ENCODE measurements at regions not wholly inside any gene's neighbourhood (a gene's known extent, or its start where the extent isn't known, plus 50 kb on each side); places are given as distances from the start of the nearest gene placed in this dataset.

GRCh38 chr2:6203291-6203959 lies 511.2 kb downstream of the SOX11 start:
- no peak for DNase-seq (ENCODE audit: low spot score)

GRCh38 chr2:6206882-6207281 lies 514.7 kb downstream of the SOX11 start:
- no peak for DNase-seq (ENCODE audit: low spot score)

DNA sequence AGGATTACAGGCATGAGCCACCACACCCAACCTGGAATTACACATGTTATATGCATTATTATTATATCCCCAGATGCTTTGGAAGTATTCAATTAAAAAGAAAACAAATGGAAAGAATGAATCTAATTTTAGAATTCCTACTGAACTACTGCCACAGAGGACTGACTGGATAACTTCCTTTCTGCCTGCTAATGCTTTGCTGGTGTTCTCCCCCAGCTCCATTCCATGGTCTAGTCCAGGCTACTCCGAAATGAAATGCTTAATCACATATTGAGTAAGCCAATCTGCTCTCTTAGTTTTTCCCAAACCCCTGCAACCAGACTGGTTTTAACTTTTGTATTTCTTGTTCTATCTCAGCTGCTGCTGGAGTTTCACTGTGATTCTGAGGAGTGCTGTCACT lies 519.1 kb downstream of the SOX11 start:
- DNase-seq (ENCODE audit: low spot score), result no peak

DNA sequence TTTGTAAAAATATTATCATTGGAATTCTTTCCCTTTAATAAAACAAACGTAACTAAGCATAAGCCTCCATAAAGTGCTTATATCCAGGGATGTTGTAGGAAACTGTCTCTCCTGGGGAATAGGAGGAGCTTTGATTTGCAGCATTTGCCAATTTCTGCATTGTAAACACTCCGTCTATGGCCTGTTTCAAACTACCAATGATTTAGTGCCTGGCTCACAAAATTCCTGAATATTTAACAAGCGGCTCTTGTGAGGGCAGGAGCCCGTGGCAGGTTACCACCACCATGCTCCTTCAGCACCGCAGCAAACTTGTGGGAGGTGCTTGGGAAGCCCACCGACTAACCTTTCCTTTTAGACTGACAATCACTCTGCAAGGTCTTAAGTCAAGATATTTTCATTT lies 520.3 kb downstream of the SOX11 start:
- DNase-seq (ENCODE audit: low spot score), result no peak

- DNase-seq (ENCODE audit: low spot score), result no peak
Observed at GRCh38 chr2:6213056-6213780, 521.0 kb downstream of the SOX11 start.

DNA sequence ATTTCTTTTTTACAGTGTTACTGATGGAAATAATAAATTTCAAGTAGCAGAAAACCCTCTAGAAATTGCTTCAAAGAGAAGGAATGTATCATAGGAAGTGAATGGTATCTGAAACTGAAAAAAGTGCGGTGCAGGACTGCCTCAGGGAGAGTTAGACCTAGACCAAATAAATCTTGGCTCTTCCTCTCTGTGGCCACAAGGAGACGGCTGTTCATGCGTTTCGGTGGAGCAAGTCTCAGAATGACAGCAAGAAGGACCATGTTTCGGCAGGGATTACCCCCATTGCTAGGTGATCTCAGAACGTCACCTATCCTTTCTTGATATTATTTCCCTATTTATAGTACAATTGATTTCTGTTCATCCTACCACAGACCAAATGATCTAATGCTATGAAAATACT lies 522.3 kb downstream of the SOX11 start:
- DNase-seq (ENCODE audit: low spot score), result peak; percentile 23

- no peak for DNase-seq (ENCODE audit: low spot score)
Observed at GRCh38 chr2:6215053-6215452, 522.9 kb downstream of the SOX11 start.

GRCh38 chr2:6216234-6216633 lies 524.0 kb downstream of the SOX11 start:
- no peak for DNase-seq (ENCODE audit: low spot score)

DNA sequence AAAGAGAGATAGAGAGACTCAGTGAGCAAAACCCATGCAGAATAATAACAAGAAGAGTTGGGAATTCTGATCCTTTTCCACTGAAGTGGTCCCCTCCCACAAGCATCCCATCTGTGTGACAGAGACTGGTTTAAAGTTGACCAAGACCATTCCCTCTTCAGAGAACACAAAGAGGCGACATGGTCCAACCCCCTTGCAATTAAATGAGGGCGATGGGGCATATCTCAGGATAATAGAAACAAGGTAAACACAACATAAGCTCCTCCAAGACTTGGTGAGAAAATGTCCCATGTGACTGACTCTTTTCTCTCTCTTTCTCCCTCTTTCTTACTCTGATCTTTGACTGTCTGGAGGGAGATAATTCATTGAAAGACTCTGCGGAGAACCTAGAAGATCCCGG lies 526.7 kb downstream of the SOX11 start:
- DNase-seq (ENCODE audit: low spot score), result no peak

GRCh38 chr2:6219906-6220305 lies 527.7 kb downstream of the SOX11 start:
- no peak for DNase-seq (ENCODE audit: low spot score)

- no peak for DNase-seq (ENCODE audit: low spot score)
Observed at GRCh38 chr2:6222296-6222695, 530.1 kb downstream of the SOX11 start.

GRCh38 chr2:6224267-6224666 lies 532.1 kb downstream of the SOX11 start:
- no peak for DNase-seq (ENCODE audit: low spot score)

DNA sequence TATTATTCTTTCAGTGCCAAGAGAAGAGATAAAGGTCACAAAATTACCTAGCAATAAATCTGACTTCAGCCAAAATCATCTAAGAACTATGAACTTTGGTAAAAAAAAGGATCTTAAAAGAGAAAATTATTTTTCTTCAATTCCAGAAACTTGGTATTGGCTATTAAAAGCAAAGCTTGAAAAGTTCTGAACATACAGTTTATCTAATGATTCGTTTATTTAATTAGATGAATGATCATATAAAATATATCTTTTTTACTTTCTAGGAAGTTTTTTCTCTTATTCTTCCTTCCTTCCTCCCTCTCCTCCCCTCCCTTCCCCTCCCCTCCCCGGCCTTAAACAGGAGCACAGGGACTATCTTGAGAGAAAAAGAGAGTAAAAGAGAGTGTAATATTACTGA lies 536.1 kb downstream of the SOX11 start:
- DNase-seq (ENCODE audit: low spot score), result no peak

DNA sequence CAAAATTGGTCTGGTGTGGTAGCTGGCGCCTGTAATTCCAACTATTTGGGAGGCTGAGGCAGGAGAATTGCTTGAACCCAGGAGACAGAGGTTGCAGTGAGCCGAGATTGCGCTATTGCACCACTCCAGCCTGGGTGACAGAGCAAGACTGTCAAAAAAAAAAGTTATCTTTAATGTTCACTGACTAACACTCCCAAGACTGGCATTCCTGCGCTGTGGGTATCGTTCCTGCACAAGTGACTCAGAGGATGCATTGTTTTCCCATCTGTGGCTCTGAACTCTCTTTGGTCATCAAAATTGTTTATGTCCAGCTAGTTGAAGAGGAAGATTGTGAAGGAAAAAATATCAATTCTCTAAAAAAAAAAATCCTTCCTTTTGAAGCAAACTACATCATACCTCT lies 539.0 kb downstream of the SOX11 start:
- no peak for DNase-seq (ENCODE audit: low spot score)

DNA sequence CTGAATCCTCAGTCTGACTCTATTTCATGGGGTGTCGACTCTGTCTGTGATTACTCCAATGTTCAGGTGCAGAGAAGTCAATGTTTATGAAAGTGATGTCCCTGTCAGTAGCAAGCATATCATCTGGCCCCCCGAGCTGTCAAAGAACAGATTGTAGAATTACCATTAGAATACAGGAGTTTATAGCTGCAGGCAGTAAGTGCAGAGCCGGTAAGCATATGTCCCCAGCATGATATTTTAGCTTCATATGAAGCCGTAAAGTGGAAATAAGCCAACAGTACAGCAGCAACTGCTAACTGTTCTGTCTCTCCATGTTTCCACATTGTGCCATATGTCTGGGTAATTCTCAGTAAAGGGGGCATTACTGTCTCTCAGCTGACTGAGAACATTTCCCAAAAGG lies 541.8 kb downstream of the SOX11 start:
- no peak for DNase-seq (ENCODE audit: low spot score)

- no peak for DNase-seq (ENCODE audit: low spot score)
Observed at GRCh38 chr2:6234702-6235101, 542.5 kb downstream of the SOX11 start.

DNA sequence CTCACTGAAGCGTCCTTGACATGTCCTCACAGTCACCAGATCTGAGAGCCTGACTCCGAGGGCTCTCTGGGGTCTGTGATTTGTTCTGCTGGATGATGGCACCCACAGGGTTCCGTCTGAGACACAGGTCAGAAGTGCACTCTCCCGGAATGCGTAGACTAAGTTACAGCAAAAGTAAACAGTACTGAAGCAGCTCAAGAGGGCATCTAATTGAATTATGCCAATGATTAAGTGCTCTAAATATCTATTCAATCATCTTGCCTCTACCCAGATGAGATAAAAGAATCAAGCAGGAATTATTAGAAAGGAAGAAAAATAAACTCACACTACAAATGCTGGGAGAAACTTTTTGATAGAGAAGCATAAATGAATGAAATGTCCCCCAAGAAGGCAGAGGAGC lies 544.1 kb downstream of the SOX11 start:
- no peak for DNase-seq (ENCODE audit: low spot score)

DNA sequence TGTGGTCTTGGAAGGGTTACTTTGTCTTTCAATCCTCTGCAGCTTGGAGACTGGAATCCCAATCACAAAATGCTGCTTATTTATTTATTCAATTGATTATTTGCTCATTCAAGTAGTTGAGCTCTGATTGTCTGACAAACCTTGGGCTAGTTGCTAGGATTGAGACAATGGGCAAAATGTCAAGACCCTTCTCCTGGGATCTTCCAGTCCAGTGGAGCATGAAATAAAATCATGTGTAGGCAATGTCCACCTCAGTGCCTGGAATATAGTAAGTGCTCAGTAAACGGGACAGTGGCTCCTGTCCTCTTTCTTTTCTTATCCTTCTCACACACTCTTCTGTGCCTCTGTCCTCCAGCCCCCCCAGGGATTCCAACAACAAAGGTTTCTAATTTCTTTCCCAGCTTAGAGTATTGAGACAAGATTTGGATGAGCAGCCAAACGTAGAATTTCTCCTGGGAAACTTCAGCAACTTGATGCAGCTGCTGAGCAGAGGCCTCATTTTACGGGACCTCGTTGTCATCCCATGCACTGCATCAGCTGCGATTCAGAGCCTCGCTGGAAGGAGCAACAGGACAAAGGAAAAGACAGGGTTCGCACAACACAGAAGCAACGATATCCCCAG lies 545.0 kb downstream of the SOX11 start:
- no peak for DNase-seq (ENCODE audit: low spot score)

GRCh38 chr2:6249557-6249956 lies 557.4 kb downstream of the SOX11 start:
- DNase-seq (ENCODE audit: low spot score), result no peak

DNA sequence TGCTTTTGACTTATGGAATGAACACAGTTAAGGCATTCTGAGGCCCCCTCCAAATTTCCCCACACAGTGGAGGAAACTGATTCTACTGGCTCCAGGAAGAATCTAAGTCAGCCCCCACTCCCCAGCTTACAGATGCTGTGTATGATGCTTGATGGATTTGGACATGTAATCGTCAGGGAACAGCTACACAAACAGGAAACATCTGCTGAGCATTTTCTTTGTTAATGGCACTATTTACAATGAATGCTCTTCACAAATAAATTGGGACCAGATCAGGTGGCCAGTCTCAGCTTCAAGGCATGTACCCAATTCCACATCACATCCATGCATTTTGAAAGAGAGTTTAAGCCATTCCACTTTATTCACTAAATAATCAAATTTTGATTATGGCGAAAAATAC lies 562.3 kb downstream of the SOX11 start:
- DNase-seq (ENCODE audit: low spot score), result no peak

- DNase-seq (ENCODE audit: low spot score), result no peak
Observed at GRCh38 chr2:6264198-6264597, 572.0 kb downstream of the SOX11 start.

DNA sequence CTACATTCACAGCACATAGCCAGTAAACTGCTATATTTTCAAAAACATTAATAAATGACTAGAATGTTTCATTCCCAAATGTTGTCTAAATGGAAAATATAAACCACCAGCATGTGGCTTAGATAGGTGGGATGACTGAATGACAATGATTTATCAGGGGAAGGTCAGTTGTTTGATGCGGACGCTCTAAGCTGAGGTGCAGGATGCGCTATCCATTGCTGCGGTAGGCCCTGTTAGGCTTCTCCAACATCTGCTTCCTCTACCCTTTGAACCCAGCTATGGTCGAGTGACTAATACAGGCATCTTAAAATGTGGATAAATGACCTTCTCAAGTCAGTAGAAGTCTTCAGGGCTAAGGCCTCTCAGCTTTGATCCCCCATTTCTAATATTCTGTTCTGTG lies 584.2 kb downstream of the CMPK2 start:
- DNase-seq (ENCODE audit: low spot score), result no peak

DNA sequence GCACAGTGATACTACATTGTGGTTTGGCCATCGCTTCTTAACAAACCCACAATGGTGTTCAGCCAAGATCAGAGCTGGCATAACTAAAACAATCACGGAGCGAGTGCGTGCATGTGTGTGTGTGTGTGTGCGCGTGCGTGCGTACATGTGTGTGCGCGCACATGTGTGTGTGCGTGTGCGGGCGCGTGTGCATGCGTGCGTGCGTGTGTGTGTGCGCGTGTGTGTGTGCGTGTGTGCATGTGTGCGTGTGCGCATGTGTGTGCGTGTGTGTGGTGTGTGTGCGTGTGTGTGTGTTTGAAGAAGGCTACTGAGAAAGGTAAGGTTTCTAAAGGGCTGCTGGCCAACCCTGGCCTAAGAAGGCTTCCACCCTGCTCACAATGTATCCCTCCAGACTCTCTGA lies 582.4 kb downstream of the CMPK2 start:
- DNase-seq (ENCODE audit: low spot score), result no peak

DNA sequence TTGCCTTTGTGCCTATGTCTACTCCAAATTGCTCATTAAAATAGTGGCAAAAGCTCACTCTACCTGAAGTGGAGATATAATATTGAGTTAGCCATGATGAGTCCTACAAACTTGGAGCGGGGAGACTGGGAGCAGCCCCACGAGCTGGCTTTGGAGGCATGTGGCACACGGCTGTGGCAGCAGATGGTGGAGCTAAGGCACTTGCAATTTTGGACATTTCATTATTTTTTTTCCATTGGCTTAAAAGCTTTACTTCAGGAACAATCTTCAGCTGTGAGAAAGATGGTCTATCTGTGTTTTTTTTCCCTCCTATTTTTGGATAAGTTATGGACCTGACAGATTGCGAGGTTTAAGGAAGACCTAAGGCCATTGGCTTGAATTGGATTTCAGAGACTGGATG lies 578.3 kb downstream of the CMPK2 start:
- DNase-seq (ENCODE audit: low spot score), result no peak

All from iPS-NIHi11 (cell line).